HG02938 (cell line): ENCODE measurements at regions not wholly inside any gene's neighbourhood (a gene's known extent, or its start where the extent isn't known, plus 50 kb on each side); places are given as distances from the start of the nearest gene placed in this dataset.

ENCODE experiments used
- ATAC-seq: cut with Tn5 transposase; IDR thresholded peaks from one replicate; pipeline ENCODE4 v1.9.1; 2021; ENCODE audit warnings: mild to moderate bottlenecking, moderate library complexity; ENCODE audit not compliant: unreplicated experiment

DNA sequence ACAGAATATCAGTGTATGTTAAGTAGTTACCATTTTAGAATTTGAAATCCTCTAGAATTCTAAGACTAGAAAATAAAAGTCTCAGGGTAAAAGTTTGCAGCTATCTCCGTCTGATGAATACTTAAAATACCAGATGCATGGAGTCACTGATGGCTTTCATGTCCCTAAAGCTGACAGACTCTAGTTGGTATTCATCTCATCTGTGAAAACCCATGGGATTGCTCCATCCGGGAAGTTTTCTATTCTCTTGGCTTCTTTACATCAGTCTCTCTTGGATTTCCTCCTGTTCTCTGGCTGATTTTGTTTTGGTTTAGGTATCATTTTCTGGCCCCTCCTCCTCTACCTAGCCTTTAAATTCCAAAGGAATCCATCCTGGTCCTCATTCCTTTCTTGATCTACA, 465.6 kb upstream of the POU3F3 start:
- ATAC-seq = no peak

DNA sequence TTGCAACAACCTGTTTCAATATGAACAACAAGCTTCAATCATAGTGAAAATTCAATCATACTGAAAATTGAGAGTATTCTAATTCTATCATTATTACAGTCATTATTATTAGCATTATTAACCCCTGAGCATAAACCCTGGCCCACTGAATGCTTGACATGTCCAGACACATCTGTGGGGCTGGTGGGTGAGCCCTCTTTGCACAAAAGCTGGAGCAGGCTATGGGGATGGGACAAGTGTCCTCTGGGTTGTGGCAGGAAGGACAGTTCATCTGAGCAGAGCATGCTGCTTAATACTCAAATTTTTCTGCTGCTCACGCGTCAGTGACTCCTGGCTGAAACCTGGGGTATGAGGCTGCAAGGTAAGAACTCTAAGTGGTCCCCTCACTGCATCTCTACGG, 451.1 kb upstream of the POU3F3 start:
- ATAC-seq = no peak

DNA sequence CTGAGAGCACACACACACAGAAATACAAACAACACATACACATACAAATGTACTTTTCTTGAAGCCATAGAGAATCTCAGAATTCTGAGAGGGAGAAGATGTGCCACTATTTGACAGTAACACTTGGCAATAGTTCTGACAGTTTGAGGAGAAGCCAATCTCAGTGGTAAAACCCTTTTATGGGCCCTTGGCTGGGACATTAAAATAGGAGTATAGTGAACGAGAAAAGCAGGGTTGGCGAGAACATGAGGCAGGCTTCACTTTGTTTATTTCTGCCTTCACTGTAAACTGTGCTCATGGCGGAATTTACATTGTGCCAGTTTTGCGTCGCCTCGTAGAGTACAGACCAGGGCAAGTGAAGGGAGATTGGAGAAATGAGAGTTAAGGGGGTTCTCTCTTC, 449.4 kb upstream of the POU3F3 start:
- no peak for ATAC-seq

DNA sequence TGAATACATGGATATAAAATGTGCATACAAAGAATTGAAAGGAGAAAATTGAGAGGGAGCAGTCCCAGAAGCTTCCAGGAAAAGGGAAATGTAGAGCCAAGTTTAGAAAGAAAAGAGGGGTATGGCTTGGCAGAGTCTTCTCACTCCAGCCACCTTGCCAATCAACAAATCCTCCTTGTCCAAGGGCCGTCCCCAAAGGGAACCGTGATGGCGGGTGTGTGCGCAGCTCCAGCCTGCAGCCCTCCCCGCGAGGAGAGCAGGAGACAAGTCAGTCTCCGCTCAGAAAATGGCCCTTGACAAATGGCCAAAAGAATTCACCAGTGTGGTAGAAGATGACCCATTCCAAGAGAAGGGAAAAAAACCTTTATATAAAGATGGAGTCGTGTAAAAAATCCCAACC, 448.3 kb upstream of the POU3F3 start:
- no peak for ATAC-seq

DNA sequence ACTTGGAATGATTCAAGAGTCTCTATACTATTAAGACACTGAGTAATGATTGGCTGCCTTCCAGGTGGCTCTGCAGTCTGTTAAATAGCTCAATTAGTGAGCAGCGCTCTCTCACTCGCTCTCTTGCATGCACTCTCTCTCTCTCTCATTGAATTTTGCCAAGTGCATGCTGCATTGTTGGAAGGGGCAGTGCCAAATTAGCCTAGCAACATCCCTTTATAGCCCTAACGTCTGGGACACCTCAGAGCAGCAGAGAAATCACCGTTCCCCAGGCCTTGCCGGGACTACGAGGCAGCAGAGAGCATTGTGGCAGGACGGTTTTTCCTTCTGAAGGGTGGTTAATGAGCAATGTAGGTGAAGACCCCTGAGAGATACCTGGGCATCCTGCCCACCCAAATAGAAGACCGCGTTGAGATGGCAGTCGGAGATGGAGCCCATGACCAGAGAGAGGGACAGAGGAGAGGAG, 447.6 kb upstream of the POU3F3 start:
- no peak for ATAC-seq

DNA sequence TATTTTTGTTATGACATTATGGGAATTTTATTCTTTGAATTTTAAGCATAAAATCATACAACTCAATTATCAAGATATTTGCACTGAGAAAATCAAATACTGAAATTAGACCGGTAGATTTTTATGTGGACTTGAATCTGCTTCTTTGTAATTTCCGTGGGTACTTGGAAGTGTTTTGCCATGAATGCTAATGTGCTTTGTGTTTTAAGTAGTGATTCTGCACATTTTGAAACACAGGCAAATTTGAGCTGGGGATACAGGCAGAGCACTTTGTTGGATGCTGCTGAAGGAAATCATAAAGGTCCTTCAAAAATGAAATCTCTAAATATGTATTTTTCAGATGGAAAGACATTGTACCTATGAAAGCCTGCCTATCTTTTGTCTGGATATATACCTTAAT, 446.3 kb upstream of the POU3F3 start:
- no peak for ATAC-seq

DNA sequence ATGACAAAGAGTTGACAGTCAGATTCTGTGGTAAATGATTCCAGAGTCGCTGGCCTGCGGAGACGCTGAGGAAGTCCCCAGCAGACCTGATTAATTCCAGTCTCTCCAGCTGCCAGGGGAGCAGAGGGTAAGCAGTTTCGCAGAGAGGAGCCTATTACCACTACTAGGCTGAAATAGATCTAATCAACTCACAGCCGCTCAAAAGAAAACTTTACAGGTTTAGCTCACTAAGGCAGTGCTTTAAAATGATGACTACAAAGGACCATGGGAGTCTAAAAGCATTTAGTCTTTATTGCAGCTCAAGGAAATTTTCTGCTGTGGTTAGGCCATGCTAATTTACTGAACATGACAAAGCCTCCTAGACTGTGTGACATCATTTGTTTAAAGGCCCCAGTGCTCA, 445.6 kb upstream of the POU3F3 start:
- no peak for ATAC-seq

DNA sequence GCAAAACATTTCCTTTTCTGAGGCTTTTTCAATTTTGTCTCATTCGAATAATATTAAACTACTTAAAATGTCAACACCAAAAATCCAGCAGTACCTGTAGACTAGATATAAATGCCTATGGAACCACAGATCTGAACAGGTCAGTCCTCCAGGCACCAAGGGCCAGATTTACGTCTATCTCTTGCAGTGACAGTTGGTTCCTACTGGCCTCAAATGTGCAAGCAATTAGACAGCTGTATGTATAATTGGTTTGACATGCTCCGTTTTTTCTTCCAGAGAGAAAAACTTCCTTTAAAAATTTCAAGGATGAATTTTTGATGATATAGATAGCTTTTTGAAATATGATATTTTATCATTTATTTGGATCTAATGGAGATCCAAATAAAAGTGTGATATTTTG, 443.8 kb upstream of the POU3F3 start:
- no peak for ATAC-seq

DNA sequence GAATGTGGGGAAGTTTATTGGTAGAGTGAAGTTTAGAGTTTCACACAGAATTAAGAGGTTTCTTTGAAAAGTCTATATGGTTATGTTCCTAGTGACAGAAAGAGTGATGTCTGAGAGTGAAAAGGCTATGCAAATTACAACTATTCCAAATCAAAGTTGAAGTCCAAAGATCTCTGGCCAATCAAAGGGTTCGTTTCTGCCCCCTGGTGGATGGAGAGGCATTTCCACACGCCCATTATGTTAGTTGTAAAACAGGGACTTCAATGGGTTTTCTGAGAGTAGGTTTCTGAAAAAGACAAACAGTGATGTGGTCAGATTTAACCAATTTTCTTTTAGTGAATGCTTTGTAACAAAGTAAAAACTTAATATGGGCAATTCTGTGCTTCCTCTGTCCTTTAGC, 441.5 kb upstream of the POU3F3 start:
- ATAC-seq = peak; percentile 76

DNA sequence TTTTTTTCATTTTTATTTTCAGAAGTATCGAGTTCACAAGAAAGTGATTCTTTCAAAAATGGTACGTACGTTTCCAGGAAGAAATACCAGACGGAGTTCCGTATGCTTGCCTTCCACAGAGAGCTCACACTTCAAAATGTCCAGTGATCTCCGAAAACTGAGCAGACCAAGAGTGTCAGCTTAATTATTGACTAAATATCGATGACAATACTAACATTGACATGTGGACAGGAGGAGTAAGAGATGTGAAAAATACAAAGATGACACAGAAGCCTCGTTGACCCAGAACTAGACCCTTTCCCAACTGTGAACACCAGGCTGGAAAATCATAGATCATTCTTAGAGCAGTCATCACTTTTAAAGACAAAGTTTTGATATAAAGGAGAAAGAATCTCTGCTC, 440.0 kb upstream of the POU3F3 start:
- ATAC-seq = no peak

DNA sequence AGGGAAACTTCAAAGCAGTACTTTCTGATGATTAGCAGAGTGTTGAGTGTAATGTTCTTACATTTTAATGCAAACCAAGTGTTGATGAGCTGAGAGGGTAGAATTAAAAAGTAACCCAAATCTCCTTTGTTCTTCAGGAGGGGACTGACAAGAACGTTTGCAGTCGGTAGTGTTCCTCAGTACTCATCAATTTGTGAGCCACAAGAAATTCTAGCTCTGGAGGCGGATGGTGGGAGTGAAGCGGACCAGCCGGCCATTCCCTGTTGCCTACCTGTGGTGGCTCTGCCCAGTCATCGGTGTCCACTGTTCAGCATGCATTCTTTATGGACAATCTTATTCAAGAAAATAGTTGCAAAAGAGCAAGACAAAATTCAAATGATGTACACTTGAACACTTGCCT, 438.6 kb upstream of the POU3F3 start:
- ATAC-seq = no peak

DNA sequence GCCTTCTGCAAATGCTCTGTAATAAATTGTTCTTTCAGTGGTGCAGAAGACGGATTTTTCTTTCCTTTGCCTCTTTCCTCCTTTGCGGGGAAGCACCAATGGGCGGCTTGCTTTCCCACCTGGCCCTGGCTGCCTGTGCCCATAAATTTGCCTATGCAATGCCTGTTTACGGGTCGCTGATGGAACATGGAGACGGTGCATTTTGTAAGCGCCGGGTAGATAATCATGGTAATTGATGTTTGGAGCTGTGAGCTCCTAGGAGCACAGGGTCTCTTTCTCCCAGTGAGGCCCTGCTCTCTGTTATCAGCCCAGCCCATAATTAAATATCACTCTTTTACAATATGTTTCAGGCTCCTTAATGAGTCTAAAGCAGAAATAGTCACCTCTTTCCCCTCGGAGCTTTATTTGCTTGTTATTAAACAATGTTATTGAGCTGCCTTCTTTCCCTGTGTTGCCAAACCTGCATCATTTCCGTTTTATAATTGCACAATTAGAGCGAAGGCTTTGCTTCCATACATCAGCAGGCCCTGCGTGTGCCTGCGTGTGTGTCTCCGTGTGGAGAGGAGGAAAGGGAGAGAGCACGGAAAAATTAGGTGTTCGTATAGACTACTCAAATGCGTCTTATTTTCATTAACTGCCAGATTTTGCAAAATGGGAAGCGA, 437.4 kb upstream of the POU3F3 start:
- ATAC-seq = no peak

DNA sequence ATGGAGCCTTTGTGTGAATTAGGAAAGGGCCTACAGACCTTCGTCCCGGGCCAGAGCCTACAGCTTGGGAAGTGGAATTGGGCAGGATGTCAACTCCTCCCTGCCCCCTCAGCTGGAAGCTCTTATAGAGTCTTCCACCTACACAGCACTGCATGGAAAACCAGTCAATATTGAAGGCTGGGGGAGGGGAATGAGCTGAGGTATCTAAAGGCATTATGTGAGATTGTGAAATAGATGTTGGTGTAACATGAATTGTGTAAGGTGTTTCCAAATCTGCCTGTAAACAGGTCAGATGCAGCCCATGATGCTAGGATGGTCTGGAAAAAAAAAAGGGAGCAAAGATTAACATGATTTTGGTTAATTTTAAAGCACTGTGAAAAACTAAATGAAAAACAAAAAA, 433.5 kb upstream of the POU3F3 start:
- no peak for ATAC-seq

DNA sequence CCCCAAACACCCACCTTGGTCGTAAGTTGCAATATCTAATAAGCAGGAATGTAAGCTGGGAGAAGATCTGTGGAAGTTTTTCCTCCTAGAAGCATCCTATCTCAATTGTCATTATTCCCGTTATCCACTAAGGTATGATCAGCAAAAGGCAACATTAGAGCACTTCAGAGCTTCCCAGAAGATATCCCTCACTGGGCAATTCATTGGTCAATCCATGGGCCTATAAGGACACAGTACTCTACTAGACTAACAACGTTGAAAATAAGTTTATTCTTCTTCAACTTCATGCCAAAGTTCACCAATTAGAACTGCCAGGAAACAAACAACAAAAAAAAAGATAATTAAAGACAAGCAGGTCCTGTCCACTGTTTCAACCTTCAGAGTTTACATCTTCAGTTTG, 433.0 kb upstream of the POU3F3 start:
- no peak for ATAC-seq

DNA sequence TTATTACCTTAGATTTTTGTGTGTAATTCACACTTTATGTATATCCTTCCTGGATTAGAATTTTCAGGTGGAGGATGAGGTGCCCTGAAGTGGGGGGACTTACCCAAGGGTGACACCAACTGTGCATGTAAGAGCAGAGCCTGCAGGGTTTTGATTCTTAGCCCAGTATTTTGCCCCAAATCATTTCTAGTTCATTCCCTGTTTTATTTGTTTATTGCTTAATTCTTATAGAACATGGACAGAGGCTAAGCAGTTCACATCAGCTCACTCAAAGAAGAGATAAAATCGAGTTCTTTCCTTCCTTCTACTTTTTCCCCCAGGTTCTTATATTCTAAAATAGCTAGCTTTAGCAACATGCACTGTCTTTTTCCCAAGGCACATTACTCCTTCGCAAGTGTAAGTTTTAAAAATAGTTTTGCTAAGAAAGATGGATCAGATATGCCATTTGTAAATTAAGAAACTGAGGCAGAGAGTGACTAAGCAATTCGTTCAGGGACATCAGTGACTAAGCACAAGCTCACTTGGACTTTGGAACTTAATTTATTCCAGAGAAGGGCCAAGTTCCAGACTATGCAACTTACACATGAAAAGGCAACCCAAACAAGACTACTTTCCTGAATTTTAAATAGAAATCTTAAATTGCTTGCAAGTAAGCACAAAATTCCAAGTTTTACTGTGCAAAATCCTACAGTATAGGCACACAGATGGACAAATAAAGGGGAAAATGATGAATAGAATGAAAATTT, 427.9 kb upstream of the POU3F3 start:
- no peak for ATAC-seq

DNA sequence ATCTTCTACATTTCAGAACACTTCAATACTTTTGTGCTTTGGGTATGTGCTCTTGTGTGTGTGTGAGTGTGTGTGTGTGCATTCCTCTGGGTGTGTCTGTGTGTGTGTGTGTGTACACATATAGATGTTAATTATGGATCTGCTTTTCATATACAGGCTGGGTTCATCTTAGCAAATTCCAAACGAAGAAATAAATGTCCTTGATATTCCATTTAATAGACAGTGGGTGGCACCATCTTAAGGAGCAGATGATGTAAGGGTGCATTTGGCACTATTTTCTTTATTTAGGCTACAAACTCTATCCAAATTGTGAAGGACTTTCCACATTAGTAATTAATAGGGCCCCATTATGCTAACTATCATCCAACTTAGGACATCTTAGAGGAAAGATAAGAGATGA, 425.8 kb upstream of the POU3F3 start:
- ATAC-seq = no peak

DNA sequence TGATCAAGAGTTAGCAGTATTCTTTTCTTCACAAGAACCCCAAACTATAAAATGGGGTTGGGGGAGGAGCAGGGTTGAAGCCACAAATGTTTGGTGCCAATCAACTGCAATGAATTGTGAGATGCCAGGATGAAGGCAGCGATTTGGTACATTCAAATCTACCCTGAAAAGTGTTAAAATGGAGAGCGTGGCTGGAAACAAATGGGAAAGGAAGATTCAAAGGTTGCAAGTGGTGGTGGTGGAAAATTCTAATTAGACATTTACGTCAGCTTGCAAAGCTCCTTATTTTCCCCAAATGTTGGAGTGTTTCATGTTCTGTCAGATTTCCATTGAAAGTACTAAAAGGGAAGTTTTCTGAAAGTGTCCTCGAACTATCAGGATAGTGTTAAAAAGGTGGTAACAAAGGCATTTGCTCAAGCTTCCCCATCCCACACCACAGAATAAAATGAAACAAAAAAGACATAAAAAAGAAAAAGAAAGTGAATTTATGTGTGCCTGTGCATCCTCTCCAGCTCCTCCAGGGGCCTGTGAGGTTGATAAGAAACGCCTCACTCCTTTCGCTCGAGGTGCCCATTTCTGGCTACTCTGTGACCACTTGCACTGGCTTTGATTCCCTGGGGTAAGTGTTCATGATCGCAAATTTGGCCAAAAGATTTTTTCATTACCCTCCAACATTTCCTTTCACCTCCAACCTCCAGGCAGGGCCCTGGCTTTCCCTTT, 424.1 kb upstream of the POU3F3 start:
- ATAC-seq = no peak

DNA sequence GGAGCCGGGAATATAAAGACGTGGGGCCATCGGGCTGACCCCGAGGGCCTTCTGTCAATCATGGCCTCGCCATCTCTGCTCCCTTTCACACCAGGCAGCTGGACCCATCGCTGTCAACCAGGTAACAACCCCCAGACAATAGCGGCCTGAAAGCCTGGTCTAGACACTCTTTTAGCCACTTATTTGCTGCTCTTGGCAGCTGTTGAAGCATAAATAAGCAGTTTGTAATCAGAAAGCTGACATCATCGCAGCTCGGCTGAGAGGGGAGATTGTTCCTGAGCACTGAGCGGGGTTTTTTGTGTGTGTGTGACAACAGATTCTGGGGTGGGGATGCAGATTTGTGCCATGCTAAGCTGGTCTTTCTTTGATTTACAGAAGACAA, 423.6 kb upstream of the POU3F3 start:
- ATAC-seq = no peak

DNA sequence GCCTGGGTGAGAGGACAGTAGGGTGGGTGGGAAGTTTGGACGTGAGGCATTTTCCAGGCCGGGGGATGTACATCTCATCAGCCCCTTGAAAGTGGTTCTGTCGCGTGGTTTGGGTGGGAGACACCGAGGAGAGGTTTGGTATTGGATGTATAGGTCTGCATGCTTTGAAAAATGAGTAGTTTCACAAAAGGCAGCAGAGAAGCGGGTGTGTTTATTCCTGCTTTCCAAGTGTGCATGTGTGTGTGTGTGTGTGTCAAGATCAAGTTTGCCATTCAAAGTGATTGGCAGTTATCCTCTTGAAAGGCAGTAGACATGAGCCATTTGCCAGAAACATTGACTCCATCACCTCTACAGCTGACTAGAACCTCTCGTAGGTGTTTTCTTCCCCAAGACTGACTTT, 423.1 kb upstream of the POU3F3 start:
- ATAC-seq = no peak

DNA sequence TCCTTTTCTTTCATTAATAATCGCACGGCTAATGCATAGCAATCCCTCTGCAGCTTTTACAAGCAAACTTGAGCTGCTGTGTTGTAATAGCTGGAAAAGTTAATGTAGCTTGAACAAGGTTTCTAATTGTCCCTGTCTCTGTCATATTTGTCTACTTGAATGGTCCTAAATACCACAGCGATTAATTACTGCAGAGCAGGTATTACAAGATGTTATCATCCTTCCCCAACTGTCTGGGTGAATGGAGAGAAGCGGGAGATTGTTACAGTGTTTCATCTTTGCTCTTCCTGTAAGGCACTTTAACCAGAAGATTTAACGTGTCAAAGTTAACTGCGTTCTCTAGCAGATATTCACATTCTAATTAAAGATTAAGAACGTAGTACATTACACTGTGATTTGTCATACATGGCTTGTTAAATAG, 422.2 kb upstream of the POU3F3 start:
- ATAC-seq = no peak

DNA sequence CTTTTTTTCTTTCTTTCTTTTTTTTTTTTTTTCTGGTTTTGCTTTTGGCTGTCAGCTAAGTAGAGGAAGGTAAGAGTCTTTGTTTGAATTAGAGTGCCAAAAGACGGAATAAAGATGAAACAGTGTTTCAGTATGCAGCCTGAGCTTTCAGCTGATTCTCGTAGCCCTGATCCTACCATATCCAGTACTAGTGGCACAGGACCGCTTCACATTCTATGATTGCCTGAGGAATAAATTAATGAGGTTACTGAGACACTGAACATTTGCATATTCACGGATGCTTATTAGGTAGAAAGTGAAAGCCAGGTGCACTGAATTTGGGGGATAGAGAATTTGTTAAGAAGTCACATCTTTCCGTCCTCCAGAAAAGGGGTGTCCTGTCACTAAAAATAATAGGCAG, 421.5 kb upstream of the POU3F3 start:
- no peak for ATAC-seq

DNA sequence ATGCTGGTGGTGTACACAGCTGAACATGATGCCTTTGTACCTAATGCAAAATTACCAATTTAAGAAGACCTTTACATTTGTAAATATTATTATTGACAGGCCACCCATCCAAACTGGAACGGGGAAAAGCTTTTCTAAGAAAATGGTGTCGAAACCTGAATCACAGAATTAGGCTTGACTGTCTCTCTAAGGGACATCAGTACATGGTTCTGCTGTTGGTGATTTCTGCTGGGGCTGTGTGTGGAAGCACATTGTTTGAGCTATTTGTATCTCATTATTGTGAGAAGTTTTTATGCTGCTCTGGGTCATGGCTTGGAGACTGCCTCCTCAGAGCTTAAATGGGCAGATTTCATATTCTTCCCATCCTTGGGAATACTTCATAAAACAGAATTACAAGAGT, 420.9 kb upstream of the POU3F3 start:
- no peak for ATAC-seq
